K562 (cell line): ENCODE measurements at regions not wholly inside any gene's neighbourhood (a gene's known extent, or its start where the extent isn't known, plus 50 kb on each side); places are given as distances from the start of the nearest gene placed in this dataset.

Experiments
- ATAC-seq: fragments of 200-7000 bp; cut with Tn5 transposase; 3 replicates; pipeline ENCODE4 v1.9.1; 2020; ENCODE audit warnings: moderate library complexity
- BruUV-seq: library from RNA; stranded (reverse); fragments of 400-500 nt; replicated peaks from 2 replicates; lab custom pipeline; 2021; lab: Mats Ljungman, UMichigan
- CTCF ChIA-PET: fragments of 300-600 bp; formaldehyde crosslinking; extraction: SDS; loops from one replicate; lab custom pipeline; 2021; ENCODE audit warnings: low intra/inter-chr PET ratio; lab: Yijun Ruan, JAX
- POLR2A ChIA-PET: fragments of 300-600, 350-650 bp; sonication (Branson Sonifier 250); formaldehyde crosslinking; extraction: SDS; loops from one replicate; lab custom pipeline; 2021; ENCODE audit warnings: antibody characterized with exemption, inconsistent platforms; lab: Yijun Ruan, JAX
- DNase-seq, 4 experiments: peaks; one replicate each; pipeline versions ENCODE4 v3.0.0 to v3.0.0-alpha.2; 2011 to 2018; ENCODE audit warnings: low spot score in 3 of 4, mixed read lengths in 3 of 4; ENCODE audit errors: extremely low read depth in 1 of 4
- FAIRE-seq: peaks from 2 replicates; lab custom pipeline; 2011; peaks lifted over from hg19 to GRCh38; lab: Jason Lieb, UNC
- H2AFZ ChIP-seq: 2 replicates; pipeline ENCODE4 v1.6.0; 2011; ENCODE audit warnings: low read depth, low read length, control low read depth, inconsistent platforms
- H3K27ac ChIP-seq: fragments of 200-600 bp; 3 replicates; pipeline ENCODE4 v1.8.0; 2011; ENCODE audit warnings: low read depth, mild to moderate bottlenecking, control low read depth, inconsistent platforms, low read length, moderate library complexity, mixed read lengths; ENCODE audit errors: extremely low read depth
- H3K27me3 ChIP-seq, 2 experiments: fragments of 300-600 bp in 1 of 2; 2 replicates in 1 of 2; 3 replicates in 1 of 2; pipeline versions ENCODE4 v1.6.0 to v1.8.0; 2011; ENCODE audit warnings: inconsistent platforms in 2 of 2, low read length in 2 of 2, mild to moderate bottlenecking in 1 of 2, mixed read lengths in 1 of 2, moderate library complexity in 1 of 2; ENCODE audit not compliant: control insufficient read depth in 2 of 2, insufficient read depth in 2 of 2
- H3K36me3 ChIP-seq: fragments of 300-600 bp; 3 replicates; pipeline ENCODE4 v1.8.0; 2011; ENCODE audit warnings: mild to moderate bottlenecking, low read length, inconsistent platforms; ENCODE audit not compliant: control insufficient read depth, insufficient read depth
- H3K4me1 ChIP-seq, 2 experiments: fragments of 200-600 bp in 1 of 2; replicated peaks in 1 of 2; 2 replicates in 1 of 2; 3 replicates in 1 of 2; pipeline versions ENCODE4 v1.5.1 to v1.8.0; 2011; ENCODE audit warnings: inconsistent platforms in 2 of 2, low read length in 2 of 2, mild to moderate bottlenecking in 1 of 2, mixed read lengths in 1 of 2, moderate library complexity in 1 of 2; ENCODE audit not compliant: control insufficient read depth in 2 of 2, insufficient read depth in 2 of 2
- H3K4me2 ChIP-seq: 2 replicates; pipeline ENCODE4 v1.6.1; 2011; ENCODE audit warnings: low read length, control low read depth, inconsistent platforms, mixed read lengths; ENCODE audit not compliant: insufficient read depth
- H3K4me3 ChIP-seq: fragments of 200-600 bp; sonication (generic), shearing (Covaris generic); 2 replicates; pipeline ENCODE4 v1.5.1; 2016; ENCODE audit warnings: control low read depth, inconsistent platforms
- H3K79me2 ChIP-seq: fragments of 200-600 bp; 3 replicates; pipeline ENCODE4 v1.8.0; 2011; ENCODE audit warnings: low read length, inconsistent platforms; ENCODE audit not compliant: control insufficient read depth, insufficient read depth
- H3K9ac ChIP-seq, 2 experiments: 2 replicates each; pipeline versions ENCODE4 v1.6.0 to v1.6.1; 2011; ENCODE audit warnings: low read depth in 2 of 2, low read length in 2 of 2, control low read depth in 1 of 2, inconsistent platforms in 1 of 2, mild to moderate bottlenecking in 1 of 2, mixed read lengths in 1 of 2; ENCODE audit not compliant: insufficient read depth in 1 of 2
- H3K9me1 ChIP-seq: one replicate; pipeline ENCODE4 v1.6.0; 2011; ENCODE audit warnings: inconsistent platforms, mild to moderate bottlenecking, low read length, moderate library complexity; ENCODE audit not compliant: control insufficient read depth, insufficient read depth
- H3K9me3 ChIP-seq: replicated peaks from 2 replicates; pipeline ENCODE4 v1.5.1; 2011; ENCODE audit warnings: low read depth, low read length, inconsistent platforms; ENCODE audit not compliant: control insufficient read depth, insufficient read depth
- H4K20me1 ChIP-seq: replicated peaks from 2 replicates; pipeline ENCODE4 v1.6.1; 2011; ENCODE audit warnings: low read length, inconsistent platforms, mixed read lengths; ENCODE audit not compliant: control insufficient read depth, insufficient read depth
- PTTG1 ChIP-seq: fragments of 450-650 bp; IDR thresholded peaks from 2 replicates; pipeline ENCODE4 v1.6.1; 2016; ENCODE audit warnings: low read depth, mild to moderate bottlenecking, missing genetic modification characterization, missing compliant biosample characterization
- SAFB ChIP-seq: fragments of 200-400 bp; formaldehyde crosslinking; IDR thresholded peaks from 2 replicates; pipeline ENCODE4 v1.6.1; 2017; ENCODE audit warnings: low read depth, low read length, borderline replicate concordance
- SAFB2 ChIP-seq: fragments of 200-400 bp; formaldehyde crosslinking; IDR thresholded peaks from 2 replicates; pipeline ENCODE4 v1.6.1; 2018; ENCODE audit warnings: borderline replicate concordance, low read length, low read depth, moderate library complexity; ENCODE audit not compliant: severe bottlenecking
- TBL1XR1 ChIP-seq, 2 experiments: IDR thresholded peaks; 2 replicates each; pipeline ENCODE4 v1.6.1; 2012; ENCODE audit warnings: improper control_type of control experiment in 2 of 2, low read length in 2 of 2, mild to moderate bottlenecking in 1 of 2
- ZBTB33 ChIP-seq: sonication (generic); formaldehyde crosslinking; IDR thresholded peaks from 2 replicates; pipeline ENCODE4 v1.8.1; 2023; ENCODE audit warnings: mild to moderate bottlenecking, missing genetic modification reagents
- WGBS: fragments of 100-300 bp; shearing (Covaris generic); methylation state at CpG from one replicate; pipeline ENCODE4 v1.1.6; 2016; ENCODE audit warnings: low coverage, mixed read lengths; ENCODE audit not compliant: insufficient coverage; ENCODE audit errors: missing lambda C conversion rate; 5-methylcytosine and 5-hydroxymethylcytosine counted together
- in situ Hi-C: fragments of 300-500 bp; cut with MboI; formaldehyde crosslinking; loops from 4 replicates; pipeline ENCODE4 v1.15.0; 2018; ENCODE audit warnings: inconsistent platforms, mixed read lengths
- intact Hi-C: fragments of 100-400 bp; cut with micrococcal nuclease; formaldehyde crosslinking; loops from 2 replicates; pipeline ENCODE4 v1.14.2; 2022

- Histone ChIP-seq H3K4me3 (no peak overlapping the region), H3K27me3 (no peaks in the 10 kb centered on the region), H2AFZ (peak overlapping the region; percentile 76), H3K9ac (no peak overlapping the region), H3K36me3 (no peaks in the 10 kb centered on the region), H3K27ac (no peak overlapping the region), H4K20me1 (no peaks in the 10 kb centered on the region), H3K9me1 (no peaks in the 10 kb centered on the region), H3K79me2 (no peaks in the 10 kb centered on the region), H3K4me1 (no peaks in the 10 kb centered on the region), H3K9me3 (no peaks in the 10 kb centered on the region), H3K4me2 (no peak overlapping the region)
- no peak for FAIRE-seq
- in situ Hi-C loops = no loop called here
- 46% methylated on average over 15 of the region's 15 CpGs for WGBS
- no TSS peak for BruUV-seq
- DNase-seq = no peak
- intact Hi-C loops = no loop called here
- ChIA-PET CTCF (no interaction called here), POLR2A (no interaction called here)
- ATAC-seq = no peak
- TF ChIP-seq TBL1XR1 (IDR thresholded peaks at IDR 0.05; ENCODE audit: low read length in 2 of 2) (no peak), ZBTB33 (CRISPR knock-in tag) (0 out of 2 replicates have a peak, but pooled peaks have one; percentile 22), SAFB2 (no peak), SAFB (no peak), PTTG1 (tag) (no peak)
These were observed 315.5 kb upstream of the GK2 start for GRCh38 chr4:79723507-79723906.
